H9 (cell line): ENCODE measurements at regions not wholly inside any gene's neighbourhood (a gene's known extent, or its start where the extent isn't known, plus 50 kb on each side); places are given as distances from the start of the nearest gene placed in this dataset.
"Not testable (repeated sequence)": the region's sequence is repeated elsewhere in the genome, so short reads cannot be mapped to it uniquely, and the experiment has no call there.

ENCODE experiments used
- DNase-seq: peaks from one replicate; pipeline ENCODE4 v3.0.0-alpha.2; 2017
- H2AFZ ChIP-seq: one replicate; pipeline ENCODE4 v1.6.1; 2013; ENCODE audit warnings: mild to moderate bottlenecking, low read length, control low read depth, moderate library complexity
- H2AK5ac ChIP-seq: 2 replicates; pipeline ENCODE4 v1.6.1; 2013; ENCODE audit warnings: low read length, control low read depth, mixed read lengths; ENCODE audit not compliant: insufficient read length
- H2BK120ac ChIP-seq: one replicate; pipeline ENCODE4 v1.6.1; 2013; ENCODE audit warnings: low read depth, mild to moderate bottlenecking, low read length, control low read depth, inconsistent platforms; ENCODE audit not compliant: poor library complexity, severe bottlenecking
- H2BK12ac ChIP-seq: 2 replicates; pipeline ENCODE4 v1.6.1; 2013; ENCODE audit warnings: low read length, control low read depth, mixed read lengths, low read depth; ENCODE audit not compliant: insufficient read length
- H2BK15ac ChIP-seq: 2 replicates; pipeline ENCODE4 v1.6.1; 2013; ENCODE audit warnings: low read depth, low read length, control low read depth
- H2BK20ac ChIP-seq: one replicate; pipeline ENCODE4 v1.6.1; 2013; ENCODE audit warnings: low read depth, mild to moderate bottlenecking, low read length, control low read depth, inconsistent platforms; ENCODE audit not compliant: poor library complexity, severe bottlenecking
- H2BK5ac ChIP-seq: 2 replicates; pipeline ENCODE4 v1.6.1; 2013; ENCODE audit warnings: low read length, control low read depth, mixed read lengths; ENCODE audit not compliant: insufficient read length
- H3K14ac ChIP-seq: 2 replicates; pipeline ENCODE4 v1.6.1; 2013; ENCODE audit warnings: low read length, control low read depth; ENCODE audit not compliant: insufficient read depth
- H3K18ac ChIP-seq: 2 replicates; pipeline ENCODE4 v1.6.1; 2013; ENCODE audit warnings: low read depth, mild to moderate bottlenecking, mixed read lengths, low read length, control low read depth; ENCODE audit not compliant: insufficient read length
- H3K23ac ChIP-seq: 2 replicates; pipeline ENCODE4 v1.6.1; 2013; ENCODE audit warnings: low read length, control low read depth, mixed read lengths, low read depth; ENCODE audit not compliant: insufficient read length
- H3K23me2 ChIP-seq: 2 replicates; pipeline ENCODE4 v1.6.1; 2013; ENCODE audit warnings: low read depth, mild to moderate bottlenecking, mixed read lengths, low read length, control low read depth; ENCODE audit not compliant: insufficient read length, poor library complexity, severe bottlenecking
- H3K27ac ChIP-seq: 2 replicates; pipeline ENCODE4 v1.5.1; 2013; ENCODE audit warnings: low read length, control low read depth, mixed read lengths, low read depth; ENCODE audit not compliant: insufficient read length
- H3K27me3 ChIP-seq: 2 replicates; pipeline ENCODE4 v1.6.1; 2013; ENCODE audit warnings: low read length, control low read depth, inconsistent platforms; ENCODE audit not compliant: insufficient read depth
- H3K4ac ChIP-seq: 2 replicates; pipeline ENCODE4 v1.6.1; 2013; ENCODE audit warnings: low read depth, mild to moderate bottlenecking, control low read depth, inconsistent platforms, low read length, moderate library complexity
- H3K4me1 ChIP-seq: 2 replicates; pipeline ENCODE4 v1.6.1; 2013; ENCODE audit warnings: low read length, control low read depth, inconsistent platforms; ENCODE audit not compliant: insufficient read depth
- H3K4me2 ChIP-seq: 2 replicates; pipeline ENCODE4 v1.6.1; 2013; ENCODE audit warnings: low read length, control low read depth, mixed read lengths; ENCODE audit not compliant: insufficient read length, insufficient read depth
- H3K56ac ChIP-seq: 2 replicates; pipeline ENCODE4 v1.6.1; 2013; ENCODE audit warnings: low read depth, mild to moderate bottlenecking, mixed read lengths, low read length, control low read depth; ENCODE audit not compliant: insufficient read length
- H3K79me1 ChIP-seq: 2 replicates; pipeline ENCODE4 v1.6.1; 2013; ENCODE audit warnings: low read depth, mild to moderate bottlenecking, moderate library complexity, low read length, control low read depth, inconsistent platforms; ENCODE audit not compliant: insufficient read depth, poor library complexity, severe bottlenecking
- H3K79me2 ChIP-seq: 2 replicates; pipeline ENCODE4 v1.6.1; 2013; ENCODE audit warnings: low read length, control low read depth, inconsistent platforms; ENCODE audit not compliant: insufficient read depth
- H3K9ac ChIP-seq: 2 replicates; pipeline ENCODE4 v1.6.1; 2013; ENCODE audit warnings: low read length, control low read depth, mixed read lengths; ENCODE audit not compliant: insufficient read length; ENCODE audit errors: extremely low read depth
- H3K9me3 ChIP-seq: one replicate; pipeline ENCODE4 v1.6.1; 2013; ENCODE audit warnings: low read depth, low read length, inconsistent platforms; ENCODE audit not compliant: control insufficient read depth
- H3T11ph ChIP-seq: one replicate; pipeline ENCODE4 v1.6.1; 2013; ENCODE audit warnings: mild to moderate bottlenecking, low read length, control low read depth, inconsistent platforms
- H4K20me1 ChIP-seq: one replicate; pipeline ENCODE4 v1.6.1; 2013; ENCODE audit not compliant: control insufficient read depth, insufficient read length, insufficient read depth
- H4K5ac ChIP-seq: 2 replicates; pipeline ENCODE4 v1.6.1; 2013; ENCODE audit warnings: low read depth, mild to moderate bottlenecking, mixed read lengths, low read length, control low read depth; ENCODE audit not compliant: insufficient read length
- H4K8ac ChIP-seq: replicated peaks from 2 replicates; pipeline ENCODE4 v1.6.1; 2013; ENCODE audit warnings: low read length, control low read depth, mixed read lengths, low read depth; ENCODE audit not compliant: insufficient read length
- H4K91ac ChIP-seq: 2 replicates; pipeline ENCODE4 v1.6.1; 2013; ENCODE audit warnings: low read depth, mild to moderate bottlenecking, moderate library complexity, mixed read lengths, low read length, control low read depth; ENCODE audit not compliant: insufficient read length
- H3K27ac Mint-ChIP-seq, 3 experiments: 2 replicates in 2 of 3; 3 replicates in 1 of 3; pipeline ENCODE4 v1.8.0; 2020 to 2021; ENCODE audit warnings: mixed read lengths in 3 of 3, mild to moderate bottlenecking in 1 of 3, moderate library complexity in 1 of 3
- H3K27me3 Mint-ChIP-seq: 2 replicates; pipeline ENCODE4 v1.8.0; 2021; ENCODE audit warnings: low read depth, mild to moderate bottlenecking, moderate library complexity, mixed read lengths
- H3K36me3 Mint-ChIP-seq, 3 experiments: 2 replicates in 2 of 3; 3 replicates in 1 of 3; pipeline ENCODE4 v1.8.0; 2020 to 2021; ENCODE audit warnings: low read depth in 3 of 3, mixed read lengths in 3 of 3; ENCODE audit not compliant: insufficient read depth in 1 of 3
- H3K4me1 Mint-ChIP-seq, 2 experiments: 2 replicates each; pipeline ENCODE4 v1.8.0; 2020; ENCODE audit warnings: mixed read lengths in 2 of 2
- H3K4me3 Mint-ChIP-seq, 2 experiments: 2 replicates in 1 of 2; 3 replicates in 1 of 2; pipeline ENCODE4 v1.8.0; 2020 to 2021; ENCODE audit warnings: mild to moderate bottlenecking in 2 of 2, mixed read lengths in 2 of 2, moderate library complexity in 1 of 2
- H3K9me3 Mint-ChIP-seq, 2 experiments: 2 replicates in 1 of 2; 3 replicates in 1 of 2; pipeline ENCODE4 v1.8.0; 2020; ENCODE audit warnings: mild to moderate bottlenecking in 2 of 2, mixed read lengths in 2 of 2, moderate library complexity in 1 of 2
- WGBS: extraction: QIAGEN DNeasy Blood & Tissue Kit; methylation state at CpG from one replicate; pipeline ENCODE4 v1.1.7; 2013; ENCODE audit warnings: missing lambda C conversion rate, low lambda C conversion rate, mixed read lengths; ENCODE audit not compliant: insufficient read length; ENCODE audit errors: extremely low coverage; 5-methylcytosine and 5-hydroxymethylcytosine counted together

- not testable (repeated sequence) for H3K23ac ChIP-seq, H3K23me2 ChIP-seq, H3K18ac ChIP-seq, H3K36me3 Mint-ChIP-seq, H2BK120ac ChIP-seq, H4K5ac ChIP-seq, H3K4me1 Mint-ChIP-seq, H3K4me3 Mint-ChIP-seq, H3K9ac ChIP-seq, H2AK5ac ChIP-seq, H4K8ac ChIP-seq, H3K27me3 ChIP-seq, H3K4me1 ChIP-seq, H3K9me3 ChIP-seq, H4K20me1 ChIP-seq, H3T11ph ChIP-seq, H4K91ac ChIP-seq, DNase-seq, H3K4ac ChIP-seq, H3K14ac ChIP-seq, H2BK5ac ChIP-seq, H2BK12ac ChIP-seq, H3K79me2 ChIP-seq, H3K9me3 Mint-ChIP-seq, H2AFZ ChIP-seq, H3K79me1 ChIP-seq, H3K27ac Mint-ChIP-seq, H2BK20ac ChIP-seq, H2BK15ac ChIP-seq, H3K56ac ChIP-seq, H3K27ac ChIP-seq, H3K27me3 Mint-ChIP-seq, H3K4me2 ChIP-seq
- WGBS = no CpG with 5 or more reads among the region's 7 CpGs
These were observed 1196.7 kb downstream of the TMEM121 start for GRCh38 chr14:106722813-106723687.

GRCh38 chr14:106727962-106728361, 1201.6 kb downstream of the TMEM121 start:
- not testable (repeated sequence) for DNase-seq, H3K79me2 ChIP-seq, H4K5ac ChIP-seq, H2AK5ac ChIP-seq, H2BK120ac ChIP-seq, H3K18ac ChIP-seq, H4K20me1 ChIP-seq, H3K27me3 Mint-ChIP-seq, H4K8ac ChIP-seq, H2AFZ ChIP-seq, H4K91ac ChIP-seq, H3K23me2 ChIP-seq, H3K4ac ChIP-seq, H2BK5ac ChIP-seq, H3K27ac ChIP-seq, H2BK15ac ChIP-seq, H3K4me1 ChIP-seq, H3K9ac ChIP-seq, H3T11ph ChIP-seq, H3K9me3 Mint-ChIP-seq, H3K9me3 ChIP-seq, H3K4me1 Mint-ChIP-seq, H3K4me3 Mint-ChIP-seq, H2BK12ac ChIP-seq, H3K27me3 ChIP-seq, H3K14ac ChIP-seq, H2BK20ac ChIP-seq, H3K23ac ChIP-seq, H3K27ac Mint-ChIP-seq, H3K4me2 ChIP-seq, H3K79me1 ChIP-seq, H3K56ac ChIP-seq, H3K36me3 Mint-ChIP-seq
- no CpG with 5 or more reads among the region's 12 CpGs for WGBS
